ENCODE measurements at regions not wholly inside any gene's neighbourhood (a gene's known extent, or its start where the extent isn't known, plus 50 kb on each side); places are given as distances from the start of the nearest gene placed in this dataset.

GRCh38 chr1:73593804-73594203, 604.2 kb downstream of the LRRIQ3 start:
- DNase-seq (ENCODE audit: low read depth, low spot score) (peak; percentile 61), FAIRE-seq (no peak)
- peak overlapping the region in 1 of 3 experiments; percentile 21 for H3K4me3 ChIP-seq (replicated peaks in 1 of 3; ENCODE audit: insufficient read depth in 1 of 3, low read depth in 1 of 3, low read length in 3 of 3)
- no TSS peak for BruUV-seq (replicated peaks)
- H3K9me3 ChIP-seq (replicated peaks; ENCODE audit: control insufficient read depth, insufficient read depth, low read length): no peaks in the 10 kb centered on the region
- intact Hi-C loops (cut with micrococcal nuclease): loop anchor here (1.0 to 10.0 kb wide), 4 partner anchors 10 to 1309 kb away; partner anchors contain the start of genes CRYZ, NEGR1 and TYW3
- no peaks in the 10 kb centered on the region for H3K9me1 ChIP-seq (replicated peaks; ENCODE audit: control insufficient read depth, extremely low read depth, insufficient read depth, low read length)
- H3K9ac ChIP-seq (replicated peaks; ENCODE audit: extremely low read depth, insufficient read depth, low read length): peak overlapping the region; percentile 42
- no peak for TF ChIP-seq CTCF (IDR thresholded peaks at IDR 0.05; ENCODE audit: extremely low read depth in 1 of 2, insufficient read depth in 1 of 2, low read depth in 1 of 2, low read length in 2 of 2)
- TF ChIP-seq MYC (IDR thresholded peaks at IDR 0.05; ENCODE audit: low read depth, low read length): peak; percentile 38
- H3K4me1 ChIP-seq (ENCODE audit: control insufficient read depth, extremely low read depth, insufficient read depth, low read length): peaks cover 17% of the 10 kb centered on the region
- CTCF ChIA-PET: interaction anchor here (1.0 to 1.6 kb wide), 4 partner anchors 10 to 81 kb away, joined by 3 to 22 read pairs (median 4); no protein-coding TSS in a partner anchor
- H3K4me2 ChIP-seq (ENCODE audit: insufficient read depth, low read length): peak overlapping the region; percentile 86
- peak overlapping the region; percentile 32 for H2AFZ ChIP-seq (ENCODE audit: low read depth, low read length)
- dilution Hi-C loops (cut with MboI; ENCODE audit: extremely low pct_ligation_motif_present, low sequenced_read_pairs): no loop called here
- peak overlapping the region; percentile 74 for H3K27ac ChIP-seq (ENCODE audit: insufficient read depth, low read depth, low read length)
- H4K20me1 ChIP-seq (replicated peaks; ENCODE audit: control insufficient read depth, extremely low read depth, insufficient read depth, low read length): no peaks in the 10 kb centered on the region
- H3K36me3 ChIP-seq (ENCODE audit: control insufficient read depth in 2 of 2, extremely low read depth in 1 of 2, insufficient read depth in 2 of 2, low read length in 2 of 2): no peaks in the 10 kb centered on the region
- H3K79me2 ChIP-seq (ENCODE audit: control insufficient read depth, insufficient read depth, low read length): no peaks in the 10 kb centered on the region
- POLR2A ChIA-PET: interaction anchor here (0.9 kb wide), 1 partner anchor 11 kb away, joined by 3 read pairs; no protein-coding TSS in a partner anchor
- no peaks in the 10 kb centered on the region for H3K27me3 ChIP-seq (ENCODE audit: control insufficient read depth in 2 of 2, insufficient read depth in 2 of 2, low read length in 2 of 2)

GRCh38 chr1:73593364-73593763, 604.6 kb downstream of the LRRIQ3 start:
- H3K36me3 ChIP-seq (ENCODE audit: control insufficient read depth in 2 of 2, extremely low read depth in 1 of 2, insufficient read depth in 2 of 2, low read length in 2 of 2): no peaks in the 10 kb centered on the region
- intact Hi-C loops (cut with micrococcal nuclease): loop anchor here (1.0 to 10.0 kb wide), 4 partner anchors 11 to 1309 kb away; partner anchors contain the start of genes CRYZ, NEGR1 and TYW3
- H3K4me3 ChIP-seq (replicated peaks in 1 of 3; ENCODE audit: insufficient read depth in 1 of 3, low read depth in 1 of 3, low read length in 3 of 3): peak overlapping the region in 1 of 3 experiments; percentile 21
- dilution Hi-C loops (cut with MboI; ENCODE audit: extremely low pct_ligation_motif_present, low sequenced_read_pairs): no loop called here
- POLR2A ChIA-PET: interaction anchor here (0.9 kb wide), 1 partner anchor 11 kb away, joined by 3 read pairs; no protein-coding TSS in a partner anchor
- no peaks in the 10 kb centered on the region for H3K27me3 ChIP-seq (ENCODE audit: control insufficient read depth in 2 of 2, insufficient read depth in 2 of 2, low read length in 2 of 2)
- TF ChIP-seq MYC (IDR thresholded peaks at IDR 0.05; ENCODE audit: low read depth, low read length) (no peak), POLR2A (IDR thresholded peaks at IDR 0.05; ENCODE audit: low read depth, low read length) (no peak), MAX (IDR thresholded peaks at IDR 0.05; ENCODE audit: insufficient read depth, insufficient read length) (peak; percentile 67), FOS (IDR thresholded peaks at IDR 0.05; ENCODE audit: borderline replicate concordance, insufficient read depth, low read length) (peak; percentile 78), POLR2AphosphoS5 (IDR thresholded peaks at IDR 0.05; ENCODE audit: insufficient read depth, low read depth, low read length) (peak; percentile 15), JUN (IDR thresholded peaks at IDR 0.05; ENCODE audit: borderline replicate concordance, insufficient read depth, insufficient read length, low read depth) (peak; percentile 52)
- H3K4me2 ChIP-seq (ENCODE audit: insufficient read depth, low read length): peak overlapping the region; percentile 86
- H3K9me1 ChIP-seq (replicated peaks; ENCODE audit: control insufficient read depth, extremely low read depth, insufficient read depth, low read length): no peaks in the 10 kb centered on the region
- H3K4me1 ChIP-seq (ENCODE audit: control insufficient read depth, extremely low read depth, insufficient read depth, low read length): peaks cover 17% of the 10 kb centered on the region
- H3K9ac ChIP-seq (replicated peaks; ENCODE audit: extremely low read depth, insufficient read depth, low read length): peak overlapping the region; percentile 42
- DNase-seq (ENCODE audit: low read depth, low spot score) (peak; percentile 83), FAIRE-seq (peak; percentile 67)
- no peaks in the 10 kb centered on the region for H3K9me3 ChIP-seq (replicated peaks; ENCODE audit: control insufficient read depth, insufficient read depth, low read length)
- BruUV-seq (replicated peaks): no TSS peak
- CTCF ChIA-PET: interaction anchor here (1.0 to 1.6 kb wide), 4 partner anchors 11 to 82 kb away, joined by 3 to 22 read pairs (median 4); no protein-coding TSS in a partner anchor
- H3K27ac ChIP-seq (ENCODE audit: insufficient read depth, low read depth, low read length): peak overlapping the region; percentile 74
- no peaks in the 10 kb centered on the region for H3K79me2 ChIP-seq (ENCODE audit: control insufficient read depth, insufficient read depth, low read length)
- peak overlapping the region; percentile 32 for H2AFZ ChIP-seq (ENCODE audit: low read depth, low read length)
- H4K20me1 ChIP-seq (replicated peaks; ENCODE audit: control insufficient read depth, extremely low read depth, insufficient read depth, low read length): no peaks in the 10 kb centered on the region

Data from endothelial cell of umbilical vein (primary cell).